Right forelimb (tissue), 1 donor: ENCODE measurements at regions not wholly inside any gene's neighbourhood (a gene's known extent, or its start where the extent isn't known, plus 50 kb on each side); places are given as distances from the start of the nearest gene placed in this dataset.
"Not testable (repeated sequence)": the region's sequence is repeated elsewhere in the genome, so short reads cannot be mapped to it uniquely, and the experiment has no call there.

Source experiments
- DNase-seq: peaks from one replicate; pipeline ENCODE4 v3.0.0-alpha.2; 2018

- DNase-seq, result no peak
These were observed 247.7 kb upstream of the RFX3 start for GRCh38 chr9:3773362-3774060.

- no peak for DNase-seq
These were observed 243.8 kb upstream of the RFX3 start for GRCh38 chr9:3769646-3770045.

GRCh38 chr9:3768712-3769457 lies 243.1 kb upstream of the RFX3 start:
- DNase-seq, result no peak

DNA sequence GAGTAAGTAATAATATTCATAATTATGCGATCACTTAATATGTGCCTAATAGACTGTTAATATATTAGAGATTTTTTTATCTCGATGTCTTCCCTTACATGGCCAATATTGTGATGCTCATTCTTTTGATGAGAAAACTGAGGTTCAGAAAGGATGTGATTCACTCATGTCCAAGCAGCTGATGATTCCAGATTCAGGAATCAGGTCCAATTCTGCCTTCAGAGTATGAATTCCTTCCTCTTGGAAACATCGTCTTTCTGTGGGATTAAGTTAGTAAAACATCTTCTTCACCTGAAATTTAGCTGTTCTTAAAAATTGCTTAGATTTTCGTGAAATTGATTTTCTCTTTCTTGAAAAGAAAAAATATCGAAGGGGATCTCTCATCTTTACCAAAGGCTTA lies 242.5 kb upstream of the RFX3 start:
- DNase-seq, result no peak

DNA sequence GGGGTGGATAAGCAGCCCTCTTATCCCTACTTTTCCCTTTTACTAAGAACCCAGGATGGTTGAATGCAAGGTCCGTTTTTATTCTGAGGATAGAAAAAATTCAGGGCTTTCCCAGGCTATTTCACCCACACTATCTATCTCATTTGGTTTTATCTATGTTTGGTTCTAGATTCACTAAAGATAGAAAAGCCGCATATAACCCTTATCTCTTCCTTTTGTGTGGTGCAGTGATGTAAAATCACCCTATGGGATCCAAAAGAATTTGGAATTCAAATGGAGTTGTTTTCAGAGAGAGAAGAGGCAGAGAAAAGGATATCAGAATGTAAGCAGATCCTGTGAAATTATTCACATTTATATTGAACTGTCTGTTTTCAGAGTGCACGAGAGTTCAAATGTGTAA lies 236.3 kb upstream of the RFX3 start:
- no peak for DNase-seq

DNA sequence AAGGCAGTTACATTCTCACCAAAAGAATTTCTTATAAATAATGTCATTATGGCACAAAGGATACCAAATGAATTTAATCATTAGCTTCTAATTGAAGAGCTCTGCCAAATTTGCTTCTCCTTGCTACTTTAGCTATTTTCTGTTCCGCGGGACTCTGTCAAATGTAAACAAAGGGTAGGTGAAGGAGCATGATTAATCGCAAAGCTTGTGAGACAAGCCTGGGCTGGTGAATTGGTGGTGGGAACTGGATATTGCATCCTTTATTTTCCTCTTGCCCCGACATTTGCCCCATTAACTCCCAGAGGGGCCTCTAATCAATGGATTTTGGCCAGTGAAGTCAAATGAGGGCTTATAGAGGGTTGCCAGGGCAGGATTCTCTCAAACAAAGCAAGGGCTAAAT lies 234.2 kb upstream of the RFX3 start:
- DNase-seq, result no peak

DNA sequence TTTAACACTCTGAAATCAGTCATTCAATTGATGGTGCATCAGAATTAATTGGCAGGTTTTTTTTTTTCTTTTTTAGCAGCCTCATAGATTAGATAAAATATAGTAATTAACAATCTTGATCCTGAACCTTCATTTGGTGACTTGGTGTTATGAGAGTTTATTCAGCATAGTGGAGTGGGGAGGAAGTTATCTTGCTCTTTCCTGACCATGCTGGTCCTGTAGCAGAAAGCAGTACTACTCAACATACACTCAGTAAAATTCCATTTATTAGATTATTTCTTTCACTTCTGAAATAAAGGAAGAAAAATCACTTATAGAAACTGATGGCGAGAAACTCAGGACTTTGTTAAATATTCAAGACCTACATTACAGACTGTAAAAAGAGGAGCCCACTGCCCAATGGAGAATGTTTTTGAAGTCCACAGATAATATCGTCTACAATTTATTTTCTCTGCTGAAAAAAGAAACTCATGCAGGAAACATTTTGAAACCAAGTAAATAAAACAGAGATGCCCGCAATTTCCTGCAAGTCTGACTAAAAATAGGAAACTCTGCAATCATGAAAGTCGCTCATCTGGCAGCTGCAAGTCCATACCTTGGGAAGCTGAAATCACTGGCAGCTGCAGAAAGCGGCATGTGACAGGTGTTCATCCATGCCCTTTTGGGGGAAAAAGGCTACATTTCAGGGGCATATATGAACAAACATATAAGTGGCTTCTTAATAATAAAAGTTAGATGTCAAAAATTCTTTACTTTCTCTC lies 233.2 kb upstream of the RFX3 start:
- no peak for DNase-seq

- DNase-seq, result no peak
These were observed 230.3 kb upstream of the RFX3 start for GRCh38 chr9:3756071-3756470.

- no peak for DNase-seq
These were observed 225.4 kb upstream of the RFX3 start for GRCh38 chr9:3751125-3751758.

- no peak for DNase-seq
These were observed 224.5 kb upstream of the RFX3 start for GRCh38 chr9:3750321-3750720.

- no peak for DNase-seq
These were observed 220.8 kb upstream of the RFX3 start for GRCh38 chr9:3746296-3747275.

DNA sequence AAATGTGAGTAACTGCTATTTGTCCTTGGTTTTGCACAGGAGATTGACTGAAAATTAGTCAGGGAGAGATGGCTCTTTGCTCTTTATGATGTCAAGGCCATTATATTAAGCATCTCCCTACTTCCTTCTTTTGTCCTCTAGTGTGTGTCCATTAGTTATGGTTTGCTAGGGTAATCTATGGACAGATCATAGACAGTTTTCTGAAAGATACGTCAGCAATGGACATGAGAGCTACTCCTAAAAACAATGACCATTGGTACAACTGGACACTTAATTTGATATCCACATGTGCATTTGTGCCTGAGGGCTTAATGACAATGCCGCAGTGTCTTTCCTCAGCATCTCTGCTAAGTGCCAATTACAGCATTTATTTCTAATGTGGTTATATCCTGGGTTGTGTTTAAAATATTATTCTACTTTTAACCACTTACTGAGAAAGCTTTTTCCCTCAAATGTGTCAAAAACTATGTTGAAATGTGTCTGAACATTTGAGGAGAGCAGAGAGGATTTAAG lies 218.2 kb upstream of the RFX3 start:
- DNase-seq, result no peak

GRCh38 chr9:3742586-3742985 lies 216.8 kb upstream of the RFX3 start:
- DNase-seq, result no peak

DNA sequence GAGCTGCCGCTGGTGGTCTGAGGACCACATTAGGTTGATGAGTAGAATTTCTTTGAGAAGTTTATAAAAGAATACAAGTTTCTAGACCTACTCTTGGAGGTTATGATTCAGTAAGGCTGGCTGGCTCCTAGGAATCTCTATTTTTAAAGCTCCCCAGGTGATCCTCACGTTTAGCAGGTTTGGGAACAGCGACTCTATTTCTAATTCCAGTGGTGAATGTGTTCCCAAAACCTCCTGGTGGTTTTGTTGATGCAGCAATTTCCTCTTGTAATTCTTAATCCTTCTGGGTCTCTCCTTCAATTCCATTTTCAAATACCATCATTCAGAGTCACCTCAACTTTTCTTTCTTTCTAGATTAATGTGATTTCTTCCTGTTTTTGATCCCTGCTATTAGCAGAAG lies 215.9 kb upstream of the RFX3 start:
- DNase-seq, result no peak

DNA sequence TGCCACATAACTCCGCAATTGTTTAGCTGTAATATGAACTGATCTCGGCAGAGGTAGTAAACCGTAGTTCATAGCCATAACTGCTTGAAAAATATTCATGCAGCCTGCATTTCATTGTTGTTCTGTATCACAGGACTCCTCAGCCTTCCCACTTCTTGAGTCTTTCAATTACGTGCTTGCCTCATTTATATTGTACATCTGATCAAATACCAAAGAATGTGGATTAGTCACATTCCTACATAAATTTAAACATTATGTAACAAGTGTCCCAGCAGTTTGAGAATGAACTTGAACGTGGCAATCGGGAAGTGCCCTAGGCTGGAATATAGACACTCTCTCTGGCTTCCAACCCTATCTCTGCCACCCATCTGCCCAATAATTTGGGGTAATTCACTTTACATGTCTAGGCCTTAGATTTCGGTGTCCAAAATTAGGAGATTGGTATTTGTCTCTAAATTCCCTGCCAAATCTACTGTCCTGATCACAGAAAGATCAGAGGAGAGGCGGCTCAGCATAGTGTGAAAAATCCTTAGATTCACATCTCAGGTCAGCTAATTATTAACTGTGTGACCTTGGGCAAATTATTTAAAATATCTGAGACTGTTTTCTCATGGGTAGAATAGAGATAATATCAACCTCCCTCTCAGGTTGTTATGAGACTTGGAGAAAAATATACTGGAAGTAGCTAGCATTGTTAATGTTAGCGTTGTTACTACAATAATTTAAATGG lies 215.1 kb upstream of the RFX3 start:
- DNase-seq, result no peak

- no peak for DNase-seq
These were observed 210.4 kb upstream of the RFX3 start for GRCh38 chr9:3736161-3736560.

- DNase-seq, result no peak
These were observed 209.4 kb upstream of the RFX3 start for GRCh38 chr9:3735251-3735650.

GRCh38 chr9:3733527-3734262 lies 207.9 kb upstream of the RFX3 start:
- not testable (repeated sequence) for DNase-seq

DNA sequence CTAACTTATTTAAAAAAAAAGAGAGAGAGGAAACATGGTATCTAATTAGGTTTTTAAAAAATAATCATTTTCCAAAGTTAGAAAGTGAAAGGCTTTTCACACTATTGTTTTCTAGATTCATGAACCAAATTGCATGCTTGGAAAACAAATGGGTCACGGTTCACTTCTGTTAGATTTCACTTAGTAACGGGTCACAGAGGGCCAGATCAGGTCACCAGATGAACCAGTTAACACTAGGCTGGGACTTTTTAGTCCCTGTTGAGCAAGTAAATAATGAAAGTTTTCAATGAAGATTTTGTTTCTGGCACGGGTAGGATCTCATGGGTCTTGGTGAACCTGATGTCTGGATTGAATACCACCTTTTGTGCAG lies 207.2 kb upstream of the RFX3 start:
- no peak for DNase-seq
